ENCODE measurements at regions not wholly inside any gene's neighbourhood (a gene's known extent, or its start where the extent isn't known, plus 50 kb on each side); places are given as distances from the start of the nearest gene placed in this dataset.

DNA sequence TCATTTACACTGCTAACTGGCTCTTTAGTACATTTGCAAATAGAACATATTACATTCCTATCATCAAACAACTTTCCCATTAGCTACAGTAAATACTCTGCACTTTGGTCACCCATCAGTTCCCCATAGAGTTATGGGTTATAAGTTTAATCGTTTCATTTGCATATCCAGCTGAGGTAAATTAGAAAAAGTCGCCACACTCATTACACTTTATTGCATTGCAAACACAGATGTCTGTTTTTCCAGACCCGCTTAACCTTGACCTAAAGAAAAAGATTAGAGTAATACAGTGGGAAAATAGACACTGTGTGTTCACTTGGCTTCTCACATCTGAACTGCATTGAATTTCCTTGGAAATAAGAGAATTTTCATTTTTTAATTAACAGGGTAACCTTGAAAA, 213.1 kb upstream of the PSMD7 start:
- CTCF ChIA-PET, result interaction anchor here (0.5 to 1.5 kb wide), 3 partner anchors 19 to 1025 kb away, joined by 3 to 4 read pairs (median 4); no protein-coding TSS in a partner anchor
- Histone ChIP-seq H3K27ac (ENCODE audit: low read depth in 2 of 2, low read length in 1 of 2) (no peak overlapping the region), H3K9me2 (no peaks in the 10 kb centered on the region), H3K27me3 (ENCODE audit: insufficient read depth) (no peaks in the 10 kb centered on the region), H3K4me3 (ENCODE audit: low read depth in 2 of 2, low read length in 1 of 2) (no peak overlapping the region), H3K4me2 (no peak overlapping the region), H3K79me2 (ENCODE audit: insufficient read depth) (no peaks in the 10 kb centered on the region), H3K36me3 (replicated peaks in 1 of 2; ENCODE audit: control insufficient read depth in 1 of 2, insufficient read depth in 2 of 2, low read length in 1 of 2) (no peaks in the 10 kb centered on the region), H3F3A (replicated peaks; ENCODE audit: insufficient read depth) (no peaks in the 10 kb centered on the region), H3K9ac (no peak overlapping the region), H3K9me3 (no peaks in the 10 kb centered on the region), H3K4me1 (ENCODE audit: control insufficient read depth in 1 of 2, insufficient read depth in 2 of 2, low read depth in 1 of 2, low read length in 1 of 2) (no peaks in the 10 kb centered on the region; a peak in 1 of 4 replicates), H2AFZ (ENCODE audit: low read depth) (no peak overlapping the region), H4K20me1 (ENCODE audit: insufficient read depth) (no peaks in the 10 kb centered on the region)
- 32% methylated on average over 3 of the region's 3 CpGs for WGBS (ENCODE audit: low lambda C conversion rate)
- POLR2A ChIA-PET, result no interaction called here
- TF ChIP-seq TCF12 (IDR thresholded peaks at IDR 0.05) (no peak), NFIC (IDR thresholded peaks at IDR 0.05; ENCODE audit: borderline replicate concordance) (no peak), EZH2phosphoT487 (IDR thresholded peaks at IDR 0.05; ENCODE audit: borderline replicate concordance, low read depth) (no peak), ELF1 (IDR thresholded peaks at IDR 0.05) (no peak), TAF1 (IDR thresholded peaks at IDR 0.05; ENCODE audit: borderline replicate concordance, low read depth, low read length) (no peak), JUND (IDR thresholded peaks at IDR 0.05) (no peak), SMC3 (IDR thresholded peaks at IDR 0.05; ENCODE audit: low read depth, low read length) (no peak), RCOR1 (IDR thresholded peaks at IDR 0.05; ENCODE audit: low read length) (no peak), RAD21 (IDR thresholded peaks at IDR 0.05; ENCODE audit: low read length) (no peak), NRF1 (IDR thresholded peaks at IDR 0.05; ENCODE audit: low read depth, low read length) (no peak), RXRA (IDR thresholded peaks at IDR 0.05; ENCODE audit: borderline replicate concordance, low read depth) (no peak), CHD2 (IDR thresholded peaks at IDR 0.05; ENCODE audit: low read length, partially characterized antibody) (no peak)
- TF ChIP-seq, protein P1, sequence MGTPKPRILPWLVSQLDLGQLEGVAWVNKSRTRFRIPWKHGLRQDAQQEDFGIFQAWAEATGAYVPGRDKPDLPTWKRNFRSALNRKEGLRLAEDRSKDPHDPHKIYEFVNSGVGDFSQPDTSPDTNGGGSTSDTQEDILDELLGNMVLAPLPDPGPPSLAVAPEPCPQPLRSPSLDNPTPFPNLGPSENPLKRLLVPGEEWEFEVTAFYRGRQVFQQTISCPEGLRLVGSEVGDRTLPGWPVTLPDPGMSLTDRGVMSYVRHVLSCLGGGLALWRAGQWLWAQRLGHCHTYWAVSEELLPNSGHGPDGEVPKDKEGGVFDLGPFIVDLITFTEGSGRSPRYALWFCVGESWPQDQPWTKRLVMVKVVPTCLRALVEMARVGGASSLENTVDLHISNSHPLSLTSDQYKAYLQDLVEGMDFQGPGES (IDR thresholded peaks at IDR 0.05; ENCODE audit: low read depth, low read length), result no peak
- TF ChIP-seq, protein P2, sequence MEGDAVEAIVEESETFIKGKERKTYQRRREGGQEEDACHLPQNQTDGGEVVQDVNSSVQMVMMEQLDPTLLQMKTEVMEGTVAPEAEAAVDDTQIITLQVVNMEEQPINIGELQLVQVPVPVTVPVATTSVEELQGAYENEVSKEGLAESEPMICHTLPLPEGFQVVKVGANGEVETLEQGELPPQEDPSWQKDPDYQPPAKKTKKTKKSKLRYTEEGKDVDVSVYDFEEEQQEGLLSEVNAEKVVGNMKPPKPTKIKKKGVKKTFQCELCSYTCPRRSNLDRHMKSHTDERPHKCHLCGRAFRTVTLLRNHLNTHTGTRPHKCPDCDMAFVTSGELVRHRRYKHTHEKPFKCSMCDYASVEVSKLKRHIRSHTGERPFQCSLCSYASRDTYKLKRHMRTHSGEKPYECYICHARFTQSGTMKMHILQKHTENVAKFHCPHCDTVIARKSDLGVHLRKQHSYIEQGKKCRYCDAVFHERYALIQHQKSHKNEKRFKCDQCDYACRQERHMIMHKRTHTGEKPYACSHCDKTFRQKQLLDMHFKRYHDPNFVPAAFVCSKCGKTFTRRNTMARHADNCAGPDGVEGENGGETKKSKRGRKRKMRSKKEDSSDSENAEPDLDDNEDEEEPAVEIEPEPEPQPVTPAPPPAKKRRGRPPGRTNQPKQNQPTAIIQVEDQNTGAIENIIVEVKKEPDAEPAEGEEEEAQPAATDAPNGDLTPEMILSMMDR (IDR thresholded peaks at IDR 0.05), result no peak
- TF ChIP-seq, protein P3, sequence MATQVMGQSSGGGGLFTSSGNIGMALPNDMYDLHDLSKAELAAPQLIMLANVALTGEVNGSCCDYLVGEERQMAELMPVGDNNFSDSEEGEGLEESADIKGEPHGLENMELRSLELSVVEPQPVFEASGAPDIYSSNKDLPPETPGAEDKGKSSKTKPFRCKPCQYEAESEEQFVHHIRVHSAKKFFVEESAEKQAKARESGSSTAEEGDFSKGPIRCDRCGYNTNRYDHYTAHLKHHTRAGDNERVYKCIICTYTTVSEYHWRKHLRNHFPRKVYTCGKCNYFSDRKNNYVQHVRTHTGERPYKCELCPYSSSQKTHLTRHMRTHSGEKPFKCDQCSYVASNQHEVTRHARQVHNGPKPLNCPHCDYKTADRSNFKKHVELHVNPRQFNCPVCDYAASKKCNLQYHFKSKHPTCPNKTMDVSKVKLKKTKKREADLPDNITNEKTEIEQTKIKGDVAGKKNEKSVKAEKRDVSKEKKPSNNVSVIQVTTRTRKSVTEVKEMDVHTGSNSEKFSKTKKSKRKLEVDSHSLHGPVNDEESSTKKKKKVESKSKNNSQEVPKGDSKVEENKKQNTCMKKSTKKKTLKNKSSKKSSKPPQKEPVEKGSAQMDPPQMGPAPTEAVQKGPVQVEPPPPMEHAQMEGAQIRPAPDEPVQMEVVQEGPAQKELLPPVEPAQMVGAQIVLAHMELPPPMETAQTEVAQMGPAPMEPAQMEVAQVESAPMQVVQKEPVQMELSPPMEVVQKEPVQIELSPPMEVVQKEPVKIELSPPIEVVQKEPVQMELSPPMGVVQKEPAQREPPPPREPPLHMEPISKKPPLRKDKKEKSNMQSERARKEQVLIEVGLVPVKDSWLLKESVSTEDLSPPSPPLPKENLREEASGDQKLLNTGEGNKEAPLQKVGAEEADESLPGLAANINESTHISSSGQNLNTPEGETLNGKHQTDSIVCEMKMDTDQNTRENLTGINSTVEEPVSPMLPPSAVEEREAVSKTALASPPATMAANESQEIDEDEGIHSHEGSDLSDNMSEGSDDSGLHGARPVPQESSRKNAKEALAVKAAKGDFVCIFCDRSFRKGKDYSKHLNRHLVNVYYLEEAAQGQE (IDR thresholded peaks at IDR 0.05; ENCODE audit: low read depth, low read length), result no peak
- TF ChIP-seq, protein P4, sequence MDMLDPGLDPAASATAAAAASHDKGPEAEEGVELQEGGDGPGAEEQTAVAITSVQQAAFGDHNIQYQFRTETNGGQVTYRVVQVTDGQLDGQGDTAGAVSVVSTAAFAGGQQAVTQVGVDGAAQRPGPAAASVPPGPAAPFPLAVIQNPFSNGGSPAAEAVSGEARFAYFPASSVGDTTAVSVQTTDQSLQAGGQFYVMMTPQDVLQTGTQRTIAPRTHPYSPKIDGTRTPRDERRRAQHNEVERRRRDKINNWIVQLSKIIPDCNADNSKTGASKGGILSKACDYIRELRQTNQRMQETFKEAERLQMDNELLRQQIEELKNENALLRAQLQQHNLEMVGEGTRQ (IDR thresholded peaks at IDR 0.05; ENCODE audit: borderline replicate concordance, low read depth, low read length), result no peak
- no peak for DNase-seq

Data from SK-N-SH (cell line).